ENCODE measurements at regions not wholly inside any gene's neighbourhood (a gene's known extent, or its start where the extent isn't known, plus 50 kb on each side); places are given as distances from the start of the nearest gene placed in this dataset.

GRCh38 chr15:61684749-61685467 is 375.3 kb downstream of the VPS13C start:
- Mint-ChIP-seq H3K27ac (no peak overlapping the region), H3K27me3 (ENCODE audit: insufficient read depth) (peaks cover 5% of the 10 kb centered on the region), H3K4me1 (peaks cover 23% of the 10 kb centered on the region), H3K36me3 (ENCODE audit: low read depth) (no peaks in the 10 kb centered on the region), H3K4me3 (no peak overlapping the region), H3K9me3 (no peaks in the 10 kb centered on the region)
- Histone ChIP-seq H3K27ac (ENCODE audit: low read depth, low read length) (no peak overlapping the region), H3K27me3 (ENCODE audit: control insufficient read depth, insufficient read depth, low read length, poor library complexity, severe bottlenecking) (peaks cover 10% of the 10 kb centered on the region), H3K4me3 (ENCODE audit: low read length) (no peak overlapping the region), H3K4me1 (ENCODE audit: control insufficient read depth, insufficient read depth, low read length) (peaks cover 4% of the 10 kb centered on the region), H3K9ac (ENCODE audit: extremely low read depth, low read length, poor library complexity, severe bottlenecking) (no peak overlapping the region), H3K9me3 (ENCODE audit: control insufficient read depth, low read length) (peaks cover 8% of the 10 kb centered on the region), H3K36me3 (ENCODE audit: control insufficient read depth, insufficient read depth, low read length) (no peaks in the 10 kb centered on the region)
- no peak for TF ChIP-seq CTCF (conservative IDR thresholded peaks at IDR 0.05)
- 83% methylated on average over 2 of the region's 2 CpGs for WGBS, 2 experiments (ENCODE audit: insufficient coverage in 1 of 2, insufficient read length in 1 of 2)
- no peak for DNase-seq

GRCh38 chr15:61682891-61683735 is 377.1 kb downstream of the VPS13C start:
- no peak for TF ChIP-seq CTCF (conservative IDR thresholded peaks at IDR 0.05)
- no peaks in the 10 kb centered on the region for H3K36me3 Mint-ChIP-seq (ENCODE audit: low read depth)
- Histone ChIP-seq H3K27ac (ENCODE audit: low read depth, low read length) (no peak overlapping the region), H3K36me3 (ENCODE audit: control insufficient read depth, insufficient read depth, low read length) (no peaks in the 10 kb centered on the region), H3K9ac (ENCODE audit: extremely low read depth, low read length, poor library complexity, severe bottlenecking) (no peak overlapping the region), H3K27me3 (ENCODE audit: control insufficient read depth, insufficient read depth, low read length, poor library complexity, severe bottlenecking) (peaks cover 10% of the 10 kb centered on the region), H3K9me3 (ENCODE audit: control insufficient read depth, low read length) (peaks cover 8% of the 10 kb centered on the region), H3K4me3 (ENCODE audit: low read length) (no peak overlapping the region), H3K4me1 (ENCODE audit: control insufficient read depth, insufficient read depth, low read length) (peaks cover 4% of the 10 kb centered on the region)
- H3K27ac Mint-ChIP-seq = no peak overlapping the region
- H3K9me3 Mint-ChIP-seq = no peaks in the 10 kb centered on the region
- DNase-seq = no peak
- 93 to 95% methylated on average over 4 to 6 of the region's 6 CpGs for whole genome bisulfite sequencing, 2 experiments (ENCODE audit: insufficient coverage in 1 of 2, insufficient read length in 1 of 2)
- peaks cover 5% of the 10 kb centered on the region for H3K27me3 Mint-ChIP-seq (ENCODE audit: insufficient read depth)
- no peak overlapping the region for H3K4me3 Mint-ChIP-seq
- H3K4me1 Mint-ChIP-seq = peaks cover 32% of the 10 kb centered on the region

GRCh38 chr15:61681676-61682075 is 378.6 kb downstream of the VPS13C start:
- H3K27me3 ChIP-seq (ENCODE audit: control insufficient read depth, insufficient read depth, low read length, poor library complexity, severe bottlenecking) = no peaks in the 10 kb centered on the region
- no peak for DNase-seq
- Mint-ChIP-seq H3K4me1 (peaks cover 32% of the 10 kb centered on the region), H3K9me3 (no peaks in the 10 kb centered on the region), H3K27me3 (ENCODE audit: insufficient read depth) (peaks cover 3% of the 10 kb centered on the region), H3K4me3 (no peak overlapping the region), H3K27ac (no peak overlapping the region), H3K36me3 (ENCODE audit: low read depth) (no peaks in the 10 kb centered on the region)
- TF ChIP-seq CTCF (conservative IDR thresholded peaks at IDR 0.05) = no peak
- no peak overlapping the region for H3K27ac ChIP-seq (ENCODE audit: low read depth, low read length)
- H3K36me3 ChIP-seq (ENCODE audit: control insufficient read depth, insufficient read depth, low read length) = no peaks in the 10 kb centered on the region
- H3K9ac ChIP-seq (ENCODE audit: extremely low read depth, low read length, poor library complexity, severe bottlenecking) = no peak overlapping the region
- peaks cover 8% of the 10 kb centered on the region for H3K9me3 ChIP-seq (ENCODE audit: control insufficient read depth, low read length)
- peaks cover 4% of the 10 kb centered on the region for H3K4me1 ChIP-seq (ENCODE audit: control insufficient read depth, insufficient read depth, low read length)
- no peak overlapping the region for H3K4me3 ChIP-seq (ENCODE audit: low read length)
- WGBS, 2 experiments (ENCODE audit: insufficient coverage in 1 of 2, insufficient read length in 1 of 2) = 67 to 80% methylated on average over 1 of the region's 2 CpGs

All from endodermal cell (in vitro differentiated cells).